ENCODE measurements at regions not wholly inside any gene's neighbourhood (a gene's known extent, or its start where the extent isn't known, plus 50 kb on each side); places are given as distances from the start of the nearest gene placed in this dataset.

GRCh38 chr6:54991761-54992330, 145.3 kb downstream of the FAM83B start:
- FAIRE-seq: no peak

DNA sequence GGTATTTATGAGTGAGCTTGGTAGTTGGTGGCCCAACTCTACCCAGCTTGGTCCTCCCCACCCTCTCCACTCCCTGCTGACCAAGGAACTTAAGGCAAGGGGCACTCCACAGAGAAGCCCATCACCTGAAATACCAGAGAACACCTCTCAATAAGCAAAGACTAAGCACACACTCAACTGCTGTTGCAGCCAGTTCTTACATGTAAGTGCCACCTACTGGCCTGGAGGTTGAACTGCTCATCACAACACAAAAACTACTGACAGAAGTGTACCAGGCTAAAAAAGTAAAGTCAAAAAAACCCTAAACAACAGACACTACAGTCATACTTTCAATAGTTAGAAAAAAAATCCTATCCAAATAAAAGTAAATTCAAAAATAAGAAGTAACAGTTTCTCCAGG, 146.2 kb downstream of the FAM83B start:
- no peak for FAIRE-seq

- FAIRE-seq: no peak
These were observed 146.7 kb downstream of the FAM83B start for GRCh38 chr6:54993294-54993693.

DNA sequence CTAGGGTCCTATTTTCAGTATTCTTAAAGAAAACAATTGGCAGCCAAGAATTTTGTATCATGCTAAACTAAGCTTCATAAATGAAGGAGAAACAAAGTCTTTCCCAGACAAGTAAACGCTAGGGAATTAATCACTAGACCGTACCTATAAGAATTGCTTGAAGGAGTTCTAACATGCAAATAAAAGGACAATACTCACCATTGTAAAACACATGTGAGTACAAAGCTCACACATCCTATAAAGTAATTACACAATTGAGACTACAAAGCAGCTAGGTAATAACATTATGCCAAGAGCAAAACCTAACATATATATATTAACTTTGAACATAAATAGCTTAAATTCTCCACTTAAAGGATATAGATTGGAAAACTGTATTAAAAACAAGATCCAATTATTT, 147.4 kb downstream of the FAM83B start:
- FAIRE-seq: no peak

GRCh38 chr6:54998576-54998975, 152.0 kb downstream of the FAM83B start:
- no peak for FAIRE-seq

- FAIRE-seq: no peak
These were observed 157.3 kb downstream of the FAM83B start for GRCh38 chr6:55003719-55004430.

- no peak for FAIRE-seq
These were observed 162.6 kb downstream of the FAM83B start for GRCh38 chr6:55009131-55009530.

DNA sequence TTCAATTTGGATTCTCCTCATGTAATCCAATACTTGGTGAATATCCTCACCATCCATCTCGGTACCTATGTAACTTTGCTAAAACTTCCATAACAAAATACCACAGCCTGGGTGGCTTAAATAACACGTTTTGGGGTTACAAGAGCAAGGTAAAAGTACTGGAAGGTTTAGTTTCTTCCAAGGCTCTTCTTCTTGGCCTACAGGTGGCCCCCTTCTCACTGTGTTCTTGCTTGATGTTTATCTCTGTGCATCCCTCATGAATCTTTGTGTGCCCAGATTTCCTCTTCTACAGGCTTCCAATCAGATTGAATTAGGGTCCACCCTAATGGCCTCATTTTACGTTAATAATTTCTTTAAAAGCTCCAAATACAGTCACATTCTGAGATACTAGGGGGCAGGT, 163.3 kb upstream of the HCRTR2 start:
- no peak for FAIRE-seq

DNA sequence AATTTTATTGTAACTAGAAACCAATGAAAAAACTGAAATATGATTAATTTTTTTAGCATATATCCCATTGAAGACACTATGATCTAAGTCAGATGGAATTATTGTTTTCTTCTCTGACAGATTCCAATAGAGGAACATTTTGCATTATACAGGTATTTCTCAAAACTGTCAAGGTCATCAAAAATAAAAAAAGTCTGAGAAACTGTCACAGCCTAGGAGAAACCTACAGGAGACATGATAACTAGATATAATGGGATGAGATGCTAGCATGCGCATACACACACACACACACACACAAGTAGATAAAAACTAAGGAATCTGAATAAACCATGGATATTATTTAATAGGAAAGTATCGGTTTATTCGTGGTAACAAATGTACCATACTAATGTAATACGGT, 161.9 kb upstream of the HCRTR2 start:
- no peak for FAIRE-seq

GRCh38 chr6:55014321-55015088, 159.8 kb upstream of the HCRTR2 start:
- no peak for FAIRE-seq

DNA sequence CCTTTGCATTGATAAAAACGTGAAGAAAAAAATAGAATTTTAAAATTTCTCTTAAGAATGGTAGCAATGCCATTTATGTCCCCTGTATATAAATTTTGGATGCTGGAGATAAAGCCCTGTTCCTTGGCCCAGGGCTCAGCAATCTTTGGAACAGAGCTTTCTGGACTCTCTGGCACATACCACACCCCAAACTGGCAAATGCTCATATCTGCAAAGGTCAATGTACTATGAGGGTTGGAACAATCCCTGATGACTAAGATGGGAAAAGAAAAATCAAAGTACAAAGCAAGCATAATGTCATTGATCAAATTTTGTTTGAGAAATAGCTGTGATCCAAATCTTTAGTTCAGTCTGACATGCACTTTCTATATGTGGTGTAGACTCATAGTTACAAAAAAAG, 158.1 kb upstream of the HCRTR2 start:
- no peak for FAIRE-seq

DNA sequence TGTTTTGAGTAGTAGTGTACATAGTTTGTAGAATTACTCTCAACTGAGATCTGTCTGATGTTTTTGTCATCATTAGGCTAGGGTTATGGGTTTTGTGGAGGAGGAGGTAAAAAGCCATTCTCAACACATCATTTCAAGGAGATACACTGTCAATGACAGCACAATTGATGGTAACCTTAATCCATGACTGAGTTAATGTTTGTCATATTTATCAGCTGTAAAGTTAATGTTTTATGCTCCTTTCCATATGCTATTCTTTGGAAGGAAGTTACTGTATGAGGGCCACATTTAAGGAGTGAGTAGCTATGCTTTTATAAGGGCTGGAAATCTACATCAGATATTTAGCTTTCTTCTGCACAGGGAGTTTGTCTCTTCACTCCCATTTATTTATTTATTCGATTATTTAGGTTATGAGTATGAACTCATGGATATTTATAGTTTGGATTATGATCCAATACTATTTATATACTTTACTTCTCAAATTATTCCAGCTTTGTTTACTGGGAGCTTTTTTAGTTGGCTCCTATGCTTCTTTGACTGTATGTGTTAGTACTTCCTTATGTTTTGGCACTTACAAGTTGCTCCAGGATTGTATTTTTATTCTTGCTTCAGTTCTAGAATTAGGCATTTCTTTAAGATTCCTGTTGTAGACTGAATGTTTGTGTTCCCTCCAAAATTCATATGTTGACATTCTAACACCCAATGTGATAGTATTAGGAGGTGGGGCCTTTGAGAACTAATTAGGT, 156.6 kb upstream of the HCRTR2 start:
- no peak for FAIRE-seq

DNA sequence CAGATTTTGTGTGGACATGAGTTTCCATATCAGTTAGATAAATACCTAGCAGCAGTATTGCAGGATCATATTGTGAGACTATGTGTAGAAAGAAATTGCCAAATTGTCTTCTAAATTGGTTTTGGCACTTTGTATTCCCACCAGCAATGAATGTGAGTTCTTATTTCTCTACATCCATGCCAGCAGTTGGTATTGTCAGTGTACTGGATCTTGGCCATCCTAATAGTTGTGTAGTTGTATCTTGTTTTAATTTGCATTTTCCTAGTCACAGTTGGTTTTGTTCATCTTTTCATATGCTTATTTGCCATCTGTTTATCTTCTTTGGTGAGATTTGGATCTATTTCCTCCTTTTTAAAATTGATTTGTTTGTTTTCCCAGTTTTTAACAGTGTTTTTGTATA, 154.7 kb upstream of the HCRTR2 start:
- FAIRE-seq: no peak

DNA sequence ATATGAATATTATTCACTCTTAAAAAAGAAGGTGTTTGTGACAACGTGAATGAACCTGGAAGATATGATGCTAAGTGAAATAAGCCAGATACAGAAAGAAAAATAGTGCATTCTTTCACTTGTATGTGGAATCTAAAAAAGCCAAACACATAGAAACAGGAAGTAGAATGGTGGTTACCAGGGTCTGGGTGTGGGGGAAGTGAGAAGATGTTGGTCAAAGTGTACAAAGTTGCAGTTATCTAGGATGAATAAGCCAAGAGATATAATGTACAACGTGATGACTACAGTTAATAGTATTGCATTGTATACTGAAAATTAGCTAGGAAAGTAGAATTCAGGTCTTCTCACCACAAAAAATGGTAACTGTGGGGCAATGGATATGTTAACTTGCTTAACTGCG, 151.1 kb upstream of the HCRTR2 start:
- FAIRE-seq: no peak

- no peak for FAIRE-seq
These were observed 141.2 kb upstream of the HCRTR2 start for GRCh38 chr6:55033016-55033546.

- no peak for FAIRE-seq
These were observed 139.6 kb upstream of the HCRTR2 start for GRCh38 chr6:55034752-55035151.

DNA sequence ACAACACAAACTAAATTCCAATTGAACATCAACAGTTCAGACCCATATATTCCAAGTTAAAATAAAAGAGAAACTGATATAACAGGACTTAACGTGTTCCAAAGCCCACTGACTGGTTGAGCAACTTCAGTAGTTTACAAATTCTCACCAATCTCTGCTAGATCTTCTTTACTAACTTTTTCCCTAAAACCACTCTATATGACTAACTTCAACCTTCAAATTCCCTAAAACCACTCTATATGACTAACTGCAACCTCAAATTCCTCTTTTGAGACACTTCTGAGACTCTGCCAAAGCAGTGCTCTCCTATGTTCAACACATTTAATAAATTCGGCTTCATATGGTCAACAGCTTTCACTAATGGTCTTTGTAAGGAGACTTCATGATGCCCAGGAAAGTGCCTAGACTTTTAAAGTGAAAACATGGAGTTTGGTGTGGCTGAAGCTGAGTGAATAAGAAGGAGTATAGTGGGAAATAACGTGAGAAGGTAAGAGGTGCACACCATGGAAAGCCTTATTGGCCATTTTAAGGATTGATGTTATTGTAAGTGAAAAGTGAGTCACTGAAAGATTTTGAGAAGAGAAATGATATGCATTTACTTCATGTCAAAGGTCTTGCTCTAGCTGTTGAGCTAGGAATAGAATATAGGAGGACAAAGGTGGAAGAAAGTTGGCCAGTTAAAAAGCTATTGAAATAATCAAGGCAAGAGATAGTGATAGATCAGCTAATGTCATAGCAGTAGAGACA, 134.0 kb upstream of the HCRTR2 start:
- FAIRE-seq: no peak

DNA sequence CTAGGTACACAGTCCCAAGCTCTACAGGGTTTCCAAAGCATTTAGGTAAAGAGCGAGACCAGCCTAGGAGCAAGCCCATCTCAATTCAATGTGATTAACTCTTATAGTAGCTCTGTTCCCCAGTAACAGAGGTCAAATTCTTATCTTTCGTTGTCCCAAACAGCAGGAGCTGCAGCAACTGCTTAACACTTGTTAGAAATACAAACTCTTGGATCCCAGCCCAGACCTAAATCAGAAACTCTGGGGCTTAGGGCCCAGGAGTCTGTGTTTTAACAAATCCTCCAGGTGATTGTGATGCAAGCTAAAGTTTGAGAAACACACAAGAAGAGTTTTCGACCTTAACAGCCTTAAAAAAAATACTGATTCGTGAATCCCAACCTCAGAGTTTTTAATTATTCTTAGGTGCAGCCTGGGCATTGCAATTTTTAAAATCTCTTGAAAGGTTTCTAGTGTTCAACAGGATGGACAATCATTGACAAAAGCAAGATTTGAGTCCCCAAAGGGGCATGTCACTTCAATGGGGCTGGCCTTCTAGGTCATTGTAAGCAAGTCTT, 127.4 kb upstream of the HCRTR2 start:
- FAIRE-seq: no peak

DNA sequence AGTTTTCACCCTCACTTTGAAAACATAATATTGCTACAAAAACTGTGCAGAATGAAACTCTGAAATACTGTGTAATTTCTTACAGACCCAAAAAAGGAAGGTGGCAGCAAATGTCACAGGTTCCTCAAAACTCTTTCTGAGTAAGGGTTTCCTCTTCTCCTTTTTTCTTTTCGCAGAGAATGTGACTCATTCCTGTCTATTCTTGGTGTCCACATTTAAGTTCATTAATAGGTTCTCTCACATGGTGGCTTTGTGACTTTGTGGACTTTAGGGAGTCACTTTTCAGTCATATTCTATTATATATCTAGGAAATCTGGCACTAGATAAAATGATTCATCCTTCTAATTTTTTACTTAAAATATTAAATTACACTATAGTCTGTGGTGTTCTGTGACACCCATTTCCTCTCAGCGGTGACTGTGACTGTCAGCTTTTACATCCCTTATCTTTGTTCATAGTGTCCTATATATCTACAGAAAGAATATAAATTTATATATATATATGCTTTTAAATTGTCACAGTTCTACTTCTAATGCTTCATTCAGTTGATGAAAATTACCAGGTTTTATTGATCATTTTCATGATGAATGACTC, 126.8 kb upstream of the HCRTR2 start:
- FAIRE-seq: no peak

GRCh38 chr6:55049866-55050265, 124.4 kb upstream of the HCRTR2 start:
- FAIRE-seq: no peak

DNA sequence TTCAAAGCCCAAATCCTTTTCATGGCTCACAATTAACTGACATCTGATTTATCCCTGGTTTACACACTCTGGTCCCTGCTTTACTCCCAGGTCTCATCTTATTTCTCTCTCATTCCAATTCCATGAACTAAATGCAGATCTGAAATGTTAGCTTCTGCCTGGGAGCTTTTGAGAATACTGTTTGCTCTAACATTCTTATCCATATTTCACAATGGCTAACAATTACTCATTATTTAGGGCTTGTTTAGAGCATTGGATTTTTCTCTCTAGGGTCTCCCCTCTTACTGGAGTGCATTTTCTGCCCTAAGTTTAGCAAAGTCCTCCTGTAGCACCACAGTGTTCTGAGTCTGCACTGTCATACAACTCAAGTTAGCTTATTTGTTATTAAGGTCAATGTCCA, 121.5 kb upstream of the HCRTR2 start:
- no peak for FAIRE-seq

DNA sequence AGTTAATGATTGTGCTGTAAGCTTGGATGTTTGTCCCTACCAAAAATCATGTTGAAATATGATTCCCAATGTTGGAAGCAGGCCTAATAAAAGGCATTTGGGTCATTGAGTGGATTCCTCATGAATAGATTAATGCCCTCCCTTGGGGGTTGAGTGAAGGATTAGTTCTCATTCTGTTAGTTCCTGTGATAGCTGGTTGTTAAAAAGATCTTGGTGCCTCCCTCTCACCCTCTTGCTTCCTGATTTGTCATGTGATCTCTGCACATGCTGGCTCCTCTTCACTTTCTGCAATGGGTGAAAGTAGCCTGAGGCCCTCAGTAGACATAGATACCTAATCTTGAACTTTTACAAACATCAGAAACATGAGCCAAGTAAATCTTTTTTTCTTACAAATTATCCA, 115.6 kb upstream of the HCRTR2 start:
- no peak for FAIRE-seq
